ENCODE measurements at regions not wholly inside any gene's neighbourhood (a gene's known extent, or its start where the extent isn't known, plus 50 kb on each side); places are given as distances from the start of the nearest gene placed in this dataset.

- no peak for TF ChIP-seq CTCF (conservative IDR thresholded peaks at IDR 0.05)
- no peaks in the 10 kb centered on the region for H3K36me3 Mint-ChIP-seq (ENCODE audit: low read depth)
- no peaks in the 10 kb centered on the region for H3K27me3 Mint-ChIP-seq (ENCODE audit: low read depth)
- no peak for DNase-seq (ENCODE audit: low read depth, low spot score)
- no peak overlapping the region for H3K4me3 Mint-ChIP-seq
- no peak overlapping the region for H3K27ac Mint-ChIP-seq (ENCODE audit: unreplicated experiment)
- no peaks in the 10 kb centered on the region for H3K9me3 Mint-ChIP-seq
- no peaks in the 10 kb centered on the region for H3K4me1 Mint-ChIP-seq
These were observed 440.8 kb upstream of the KLHL29 start for GRCh38 chr2:22944143-22944542.

- Mint-ChIP-seq H3K36me3 (ENCODE audit: low read depth) (no peaks in the 10 kb centered on the region), H3K27ac (ENCODE audit: unreplicated experiment) (peak overlapping the region; percentile 32), H3K9me3 (no peaks in the 10 kb centered on the region), H3K27me3 (ENCODE audit: low read depth) (no peaks in the 10 kb centered on the region), H3K4me3 (no peak overlapping the region), H3K4me1 (no peaks in the 10 kb centered on the region)
- no peak for DNase-seq (ENCODE audit: low read depth, low spot score)
- TF ChIP-seq CTCF (conservative IDR thresholded peaks at IDR 0.05): no peak
These were observed 438.4 kb upstream of the KLHL29 start for GRCh38 chr2:22946553-22946952.

GRCh38 chr2:22947741-22948140 lies 437.2 kb upstream of the KLHL29 start:
- H3K36me3 Mint-ChIP-seq (ENCODE audit: low read depth): no peaks in the 10 kb centered on the region

GRCh38 chr2:22950431-22950830 lies 434.5 kb upstream of the KLHL29 start:
- no peak for TF ChIP-seq CTCF (conservative IDR thresholded peaks at IDR 0.05)
- Mint-ChIP-seq H3K4me1 (peaks cover 6% of the 10 kb centered on the region), H3K4me3 (no peak overlapping the region), H3K27me3 (ENCODE audit: low read depth) (no peaks in the 10 kb centered on the region), H3K36me3 (ENCODE audit: low read depth) (no peaks in the 10 kb centered on the region), H3K27ac (ENCODE audit: unreplicated experiment) (no peak overlapping the region), H3K9me3 (no peaks in the 10 kb centered on the region)
- DNase-seq (ENCODE audit: low read depth, low spot score): no peak

More at GRCh38 chr2:22947741-22948140, 437.2 kb upstream of the KLHL29 start:
- H3K9me3 Mint-ChIP-seq: no peaks in the 10 kb centered on the region
- no peak overlapping the region for H3K4me3 Mint-ChIP-seq
- TF ChIP-seq CTCF (conservative IDR thresholded peaks at IDR 0.05): no peak
- no peaks in the 10 kb centered on the region for H3K27me3 Mint-ChIP-seq (ENCODE audit: low read depth)
- H3K4me1 Mint-ChIP-seq: peaks cover 4% of the 10 kb centered on the region
- no peak overlapping the region for H3K27ac Mint-ChIP-seq (ENCODE audit: unreplicated experiment)
- no peak for DNase-seq (ENCODE audit: low read depth, low spot score)

GRCh38 chr2:22952656-22953225 lies 432.2 kb upstream of the KLHL29 start:
- no peak for DNase-seq (ENCODE audit: low read depth, low spot score)
- no peak for TF ChIP-seq CTCF (conservative IDR thresholded peaks at IDR 0.05)
- Mint-ChIP-seq H3K27me3 (ENCODE audit: low read depth) (no peaks in the 10 kb centered on the region), H3K9me3 (no peaks in the 10 kb centered on the region), H3K36me3 (ENCODE audit: low read depth) (no peaks in the 10 kb centered on the region), H3K27ac (ENCODE audit: unreplicated experiment) (no peak overlapping the region), H3K4me1 (peaks cover 6% of the 10 kb centered on the region), H3K4me3 (no peak overlapping the region)

Measured in neural crest cell (in vitro differentiated cells).